IPS DF 4.7 (cell line): ENCODE measurements at regions not wholly inside any gene's neighbourhood (a gene's known extent, or its start where the extent isn't known, plus 50 kb on each side); places are given as distances from the start of the nearest gene placed in this dataset.
A peak's percentile ranks its signal among the peaks of the same experiment; 100 is the strongest.

Source experiments
- DNase-seq: peaks from one replicate; pipeline ENCODE4 v3.0.0-alpha.2; 2013; ENCODE audit warnings: low spot score; ENCODE audit errors: extremely low read depth

DNA sequence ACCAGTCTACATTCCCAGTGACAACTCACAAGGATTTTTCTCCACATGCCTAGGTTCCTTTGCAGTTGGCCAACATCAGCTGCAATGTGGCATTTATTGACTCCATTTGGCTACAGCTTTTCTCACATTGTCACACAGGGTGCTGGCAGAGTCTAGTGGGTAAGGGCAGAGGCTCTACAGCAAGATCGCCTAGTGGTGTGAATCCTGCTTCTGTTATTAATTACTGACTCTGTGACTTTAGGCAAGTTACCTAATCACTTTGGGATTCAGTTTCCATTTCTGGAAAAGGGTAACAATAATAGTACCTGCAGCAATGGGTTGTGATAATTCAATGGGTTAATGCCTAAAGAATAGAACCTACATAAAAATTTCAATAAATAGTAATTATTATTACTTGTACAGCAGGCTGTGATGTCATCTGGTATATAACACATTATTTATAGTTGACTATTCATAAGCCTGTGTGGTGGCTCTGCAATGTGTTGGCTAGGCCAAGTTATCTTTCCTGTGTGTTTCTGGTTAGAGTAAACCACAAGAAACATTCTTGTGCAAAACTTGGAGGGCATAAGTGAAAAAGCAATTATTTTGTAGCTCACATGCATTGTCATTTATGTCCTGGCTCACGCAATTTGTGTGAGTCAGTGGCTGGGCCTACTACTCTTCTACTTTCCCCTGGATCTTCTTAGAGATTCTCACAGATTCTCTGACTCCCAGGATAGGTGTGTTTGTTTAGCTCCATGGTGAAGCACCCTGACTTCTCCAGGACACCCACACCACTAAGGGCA, 59.5 kb downstream of the PTGS2 start:
- DNase-seq = no peak

GRCh38 chr1:186618401-186619170, 61.6 kb downstream of the PTGS2 start:
- DNase-seq = no peak

- DNase-seq = no peak
Observed at GRCh38 chr1:186617926-186618325, 62.3 kb downstream of the PTGS2 start.

DNA sequence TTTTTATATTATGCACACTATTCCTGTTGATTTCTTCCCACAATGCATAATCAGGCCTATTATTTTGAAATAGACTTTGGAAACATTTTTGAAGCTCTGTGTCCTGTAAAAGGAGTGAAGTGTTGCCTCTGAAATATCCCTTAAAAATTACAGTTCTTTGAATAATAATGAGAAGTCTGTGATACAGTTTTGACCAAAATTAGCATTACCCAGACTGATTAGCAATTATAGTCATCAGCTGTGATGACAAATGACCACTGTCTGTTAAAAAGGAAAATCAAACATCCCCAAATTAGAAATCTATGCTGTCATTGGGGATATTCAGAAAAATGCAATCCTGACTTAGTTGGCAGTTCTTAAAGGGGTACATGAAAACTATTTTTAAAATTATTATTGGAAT, 63.7 kb downstream of the PTGS2 start:
- DNase-seq = no peak

DNA sequence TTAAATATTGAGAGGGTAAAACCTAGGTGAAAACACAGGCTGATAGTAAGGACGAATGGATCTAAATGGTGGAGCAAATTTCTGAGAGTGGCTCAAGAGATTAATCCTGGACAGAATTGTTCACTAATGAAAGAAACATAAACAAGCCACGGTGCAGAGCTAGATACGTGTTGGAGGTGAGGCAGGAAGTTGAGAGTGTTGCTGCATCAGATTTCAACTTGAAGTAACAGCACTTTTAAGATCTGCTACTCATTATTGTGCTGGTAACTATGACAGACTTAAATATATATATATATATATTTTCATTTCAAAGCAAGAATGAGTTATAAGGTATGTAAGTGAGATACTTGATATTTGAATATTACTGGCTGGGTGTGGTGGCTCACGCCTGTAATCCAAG, 64.9 kb downstream of the PTGS2 start:
- no peak for DNase-seq

- DNase-seq = no peak
Observed at GRCh38 chr1:186611156-186611555, 69.1 kb downstream of the PTGS2 start.

DNA sequence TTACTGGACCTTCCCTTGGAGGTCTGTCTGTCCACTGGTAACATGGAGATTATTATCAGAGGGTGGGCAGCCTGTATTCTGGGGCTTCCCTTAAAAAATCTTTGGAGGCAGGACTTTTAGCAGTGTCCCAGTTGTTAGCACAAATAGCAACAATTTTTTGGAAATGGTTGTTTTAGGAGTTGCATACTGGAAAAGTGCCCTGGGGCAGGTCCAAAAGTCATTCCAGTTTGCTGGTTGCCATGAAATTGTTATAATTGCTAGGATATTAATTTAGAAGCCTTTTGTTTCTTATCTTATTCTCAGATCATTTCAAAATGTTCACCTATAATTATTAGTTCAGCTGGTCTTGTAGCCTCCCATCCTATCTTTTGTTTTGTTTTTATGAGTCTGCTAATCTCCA, 71.0 kb downstream of the PTGS2 start:
- no peak for DNase-seq

GRCh38 chr1:186605762-186606350, 74.4 kb downstream of the PTGS2 start:
- peak; percentile 56 for DNase-seq

- no peak for DNase-seq
Observed at GRCh38 chr1:186595969-186596368, 84.3 kb downstream of the PTGS2 start.

DNA sequence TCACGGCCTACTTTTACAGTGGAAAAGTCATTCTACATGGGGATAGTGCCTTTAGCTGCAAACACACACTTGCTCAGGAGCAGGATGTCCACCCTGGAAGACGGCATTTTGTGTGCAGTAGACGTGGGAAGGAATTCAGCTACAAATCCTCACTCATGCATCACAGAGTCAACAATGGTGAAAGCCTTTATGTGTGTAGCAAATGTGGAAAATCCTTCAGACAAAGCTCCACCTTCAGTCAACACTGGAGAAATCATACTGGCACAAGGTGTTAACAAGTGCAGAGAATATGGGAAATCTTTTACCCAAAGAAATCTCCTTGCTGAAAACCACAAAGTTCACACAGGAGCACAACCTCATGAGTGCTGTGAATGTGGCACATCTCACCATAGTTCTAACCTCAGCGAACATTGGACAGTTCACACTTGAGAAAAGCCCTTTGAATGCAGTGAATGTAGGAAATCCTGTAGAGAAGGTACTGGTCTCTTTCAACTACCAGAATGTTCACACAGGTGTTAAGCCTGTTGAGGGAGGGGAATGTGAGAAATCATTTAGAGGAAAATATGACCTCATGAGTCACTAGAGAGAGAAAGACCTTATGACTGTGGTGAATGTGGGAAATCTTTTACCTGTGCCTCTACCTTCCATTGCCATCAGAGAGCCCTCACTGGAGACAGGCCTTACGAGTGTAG, 101.8 kb downstream of the PTGS2 start:
- DNase-seq = no peak

DNA sequence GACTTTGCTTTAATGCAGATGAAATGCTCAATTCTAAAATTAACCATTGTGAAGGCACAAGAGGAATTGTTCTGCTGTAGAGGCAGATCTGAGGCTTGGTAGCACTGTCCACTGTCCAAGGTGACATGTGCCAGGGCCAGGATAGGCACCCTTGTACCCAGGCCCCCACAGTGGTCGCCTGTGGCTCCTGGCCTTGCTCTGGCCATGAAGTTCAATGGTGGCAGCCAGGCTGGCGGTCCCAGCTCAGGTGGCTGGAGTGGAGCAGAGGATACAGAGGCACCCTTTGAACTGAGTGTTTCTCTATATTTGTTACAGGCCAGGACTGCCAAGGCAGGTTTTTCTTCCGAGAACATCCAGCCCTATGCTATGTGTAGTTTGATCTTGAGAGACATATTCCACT, 102.6 kb downstream of the PTGS2 start:
- no peak for DNase-seq

GRCh38 chr1:186577216-186577615, 103.0 kb downstream of the PTGS2 start:
- DNase-seq = no peak

DNA sequence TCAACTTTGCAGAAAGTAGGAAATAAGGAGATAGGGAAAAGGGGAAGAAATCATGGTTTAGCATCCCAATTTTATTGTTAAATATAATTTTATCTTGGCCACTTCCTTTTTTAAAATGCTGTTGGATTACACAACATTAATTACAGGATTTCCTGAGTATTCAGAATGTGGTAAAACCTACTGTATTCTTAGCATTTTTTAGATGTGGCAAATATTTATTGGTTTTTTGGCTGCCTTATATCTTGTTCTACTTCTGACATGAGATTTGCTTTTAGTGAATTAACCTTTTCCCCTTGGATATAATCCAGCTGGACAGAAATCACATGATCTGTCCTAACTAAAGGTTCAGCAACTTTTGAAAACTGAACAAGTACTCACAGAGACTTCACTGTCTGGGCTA, 104.9 kb downstream of the PTGS2 start:
- DNase-seq = no peak

- DNase-seq = no peak
Observed at GRCh38 chr1:186574926-186575325, 105.3 kb downstream of the PTGS2 start.

- DNase-seq = no peak
Observed at GRCh38 chr1:186572509-186572908, 107.7 kb downstream of the PTGS2 start.

DNA sequence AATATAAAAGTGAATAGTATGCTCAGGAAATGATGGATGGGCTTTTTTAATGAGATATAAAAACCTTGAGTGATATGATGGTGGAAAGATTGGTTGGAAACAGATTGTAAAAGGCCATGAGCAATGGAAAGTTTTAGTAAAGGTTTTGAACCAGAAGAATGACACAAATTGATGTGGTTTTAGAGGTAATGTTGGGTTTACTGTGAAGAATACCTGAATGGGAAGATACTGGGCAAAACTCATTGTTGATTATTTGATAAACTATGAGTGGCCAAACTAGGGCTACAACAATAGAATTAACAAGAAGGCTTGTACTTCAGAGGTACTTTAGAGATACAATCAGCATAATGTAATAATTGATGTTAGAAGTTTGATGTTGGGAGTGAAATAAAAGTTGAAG, 108.5 kb downstream of the PTGS2 start:
- no peak for DNase-seq

DNA sequence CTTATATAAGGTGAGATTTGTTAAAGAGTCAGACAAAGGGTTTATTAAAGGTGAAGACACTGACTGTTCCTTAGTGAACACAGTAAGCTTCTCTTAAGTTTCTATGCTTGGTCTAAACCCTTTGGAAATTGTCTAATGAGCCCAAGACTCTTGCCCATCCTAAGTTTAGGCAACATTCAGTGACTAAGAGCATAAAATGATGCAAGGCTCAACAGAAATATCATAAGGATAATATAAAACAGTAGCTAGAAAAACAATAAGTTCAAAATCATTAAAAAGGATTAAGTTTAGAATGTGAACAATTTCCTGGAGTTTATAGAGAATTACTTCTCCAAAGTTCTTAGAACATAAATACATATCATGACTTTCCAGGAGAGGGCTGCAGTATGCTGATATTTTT, 108.9 kb upstream of the PDC start:
- DNase-seq = no peak

- no peak for DNase-seq
Observed at GRCh38 chr1:186568221-186568620, 107.3 kb upstream of the PDC start.

GRCh38 chr1:186566140-186566855, 105.4 kb upstream of the PDC start:
- no peak for DNase-seq

DNA sequence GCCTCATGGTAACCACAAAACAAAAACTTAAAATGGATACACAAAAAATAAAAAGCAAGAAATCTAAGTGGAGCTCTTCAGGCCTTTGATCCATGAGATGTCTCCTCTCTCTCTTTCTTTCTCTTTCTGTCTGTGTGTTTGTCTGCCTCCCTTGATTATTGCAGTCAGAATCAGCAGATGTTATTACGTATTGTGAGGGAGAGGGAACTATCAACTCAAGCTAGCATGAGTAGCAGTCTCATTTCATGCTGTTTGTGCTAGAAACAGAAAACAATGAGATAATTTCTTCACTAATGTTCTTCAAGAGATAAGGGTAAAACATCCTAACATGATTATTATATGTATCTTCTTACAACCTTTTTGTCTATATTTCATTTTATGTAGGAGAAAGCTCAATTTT, 103.7 kb upstream of the PDC start:
- no peak for DNase-seq

GRCh38 chr1:186559601-186560116, 98.7 kb upstream of the PDC start:
- no peak for DNase-seq
